Spleen (tissue), 11 donors: ENCODE measurements at regions not wholly inside any gene's neighbourhood (a gene's known extent, or its start where the extent isn't known, plus 50 kb on each side); places are given as distances from the start of the nearest gene placed in this dataset.

Experiments
- DNase-seq: peaks from one replicate; pipeline ENCODE4 v3.0.0-alpha.2; 2020
- H3K27ac ChIP-seq, 8 donors: fragments of 200-600 bp; sonication (generic) in 7 of 8; 1 replicate in 4 of 8; 2 replicates in 4 of 8; pipeline versions ENCODE4 v1.5.0 to v1.8.0; 2016 to 2021; ENCODE audit warnings: inconsistent platforms in 4 of 8, mild to moderate bottlenecking in 4 of 8, moderate library complexity in 1 of 8
- H3K27me3 ChIP-seq, 7 donors: fragments of 200-600 bp; sonication (generic) in 6 of 7; replicated peaks in 1 of 7; 1 replicate in 4 of 7; 2 replicates in 3 of 7; pipeline versions ENCODE4 v1.5.0 to v1.8.0; 2016 to 2021; ENCODE audit warnings: inconsistent platforms in 3 of 7, mild to moderate bottlenecking in 1 of 7
- H3K36me3 ChIP-seq, 6 donors: fragments of 200-600 bp; sonication (generic) in 5 of 6; 1 replicate in 4 of 6; 2 replicates in 2 of 6; pipeline versions ENCODE4 v1.5.0 to v1.8.0; 2016 to 2021; ENCODE audit warnings: inconsistent platforms in 2 of 6
- H3K4me1 ChIP-seq, 6 donors: fragments of 200-600 bp; sonication (generic) in 5 of 6; 1 replicate in 3 of 6; 2 replicates in 3 of 6; pipeline versions ENCODE4 v1.5.0 to v1.8.0; 2016 to 2021; ENCODE audit warnings: inconsistent platforms in 3 of 6
- H3K4me3 ChIP-seq, 8 donors: fragments of 200-600 bp; sonication (generic) in 7 of 8; 1 replicate in 4 of 8; 2 replicates in 4 of 8; pipeline versions ENCODE4 v1.5.0 to v1.8.0; 2016 to 2021; ENCODE audit warnings: inconsistent platforms in 4 of 8, mild to moderate bottlenecking in 4 of 8, moderate library complexity in 2 of 8
- H3K9me3 ChIP-seq, 8 donors: fragments of 200-600 bp; sonication (generic) in 7 of 8; 1 replicate in 4 of 8; 2 replicates in 4 of 8; pipeline versions ENCODE4 v1.5.0 to v1.8.0; 2016 to 2021; ENCODE audit warnings: inconsistent platforms in 4 of 8
- CTCF ChIP-seq, 11 experiments: fragments of 200-600 bp in 7 of 11; fragments of 450-650 bp in 4 of 11; sonication (generic) in 4 of 11; IDR thresholded peaks in 8 of 11; conservative IDR thresholded peaks in 3 of 11; 1 replicate in 7 of 11; 2 replicates in 4 of 11; pipeline versions ENCODE4 v1.4.0 to v1.8.0; 2016 to 2021; ENCODE audit warnings: antibody characterized with exemption in 11 of 11, inconsistent platforms in 4 of 11, mild to moderate bottlenecking in 1 of 11
- POLR2A ChIP-seq, 3 donors: fragments of 450-650 bp; IDR thresholded peaks; one replicate each; pipeline ENCODE4 v1.5.1; 2017; ENCODE audit warnings: antibody characterized with exemption in 3 of 3, mild to moderate bottlenecking in 1 of 3
- POLR2AphosphoS5 ChIP-seq, 3 donors: sonication (generic); formaldehyde crosslinking; IDR thresholded peaks; one replicate each; pipeline ENCODE4 v1.5.1; 2017; ENCODE audit warnings: antibody characterized with exemption in 3 of 3
- WGBS, 5 donors: extraction: QIAGEN DNeasy Blood & Tissue Kit in 3 of 5; methylation state at CpG; one replicate each; pipeline versions ENCODE4 v1.1.5 to v1.1.7; 2013 to 2018; 5-methylcytosine and 5-hydroxymethylcytosine counted together
- intact Hi-C: fragments of 100-400 bp; cut with DNase I; formaldehyde crosslinking; loops from one replicate; pipeline ENCODE4 v1.15.0; 2023; ENCODE audit warnings: low total_unique reads
- donor health status: healthy with polysubstance abuse.
- donor health status: DM: no; HTN: no; CAD: no; lungs with moderate emphysema.
- donor health status: DM: no; HTN: no; CAD: no.
- donor health status: Bipolar disorder and iron deficiency.
- donor health status: healthy.
- donor health status: DM: no; HTN: no; CAD: no.
- donor health status: DM: yes; HTN: yes; CAD: no.

GRCh38 chr2:23127465-23127864, 257.5 kb upstream of the KLHL29 start:
- intact Hi-C loops: no loop called here
- no peak for DNase-seq
- Histone ChIP-seq H3K36me3 (no peaks in the 10 kb centered on the region), H3K9me3 (peaks cover 0 to 12% (median 5%) of the 10 kb centered on the region in 8 donors), H3K4me3 (no peak overlapping the region), H3K4me1 (no peaks in the 10 kb centered on the region), H3K27ac (no peak overlapping the region), H3K27me3 (no peaks in the 10 kb centered on the region)
- WGBS, 5 donors: 57 to 86% (median 72%) methylated on average over 4 of the region's 4 CpGs
- no peak for TF ChIP-seq CTCF (IDR thresholded peaks at IDR 0.05 in 8 of 11, conservative IDR thresholded peaks at IDR 0.05 in 3 of 11)
- no peak for TF ChIP-seq POLR2A (IDR thresholded peaks at IDR 0.05)
- no peak for TF ChIP-seq POLR2AphosphoS5 (IDR thresholded peaks at IDR 0.05)

- 85 to 96% (median 88%) methylated on average over 7 of the region's 7 CpGs for WGBS, 5 donors
- Histone ChIP-seq H3K27ac (no peak overlapping the region), H3K36me3 (no peaks in the 10 kb centered on the region), H3K4me3 (no peak overlapping the region), H3K27me3 (no peaks in the 10 kb centered on the region), H3K4me1 (no peaks in the 10 kb centered on the region), H3K9me3 (peaks cover 0 to 12% (median 5%) of the 10 kb centered on the region in 8 donors)
- DNase-seq: no peak
- TF ChIP-seq POLR2AphosphoS5 (IDR thresholded peaks at IDR 0.05) (no peak), CTCF (IDR thresholded peaks at IDR 0.05 in 8 of 11, conservative IDR thresholded peaks at IDR 0.05 in 3 of 11) (no peak), POLR2A (IDR thresholded peaks at IDR 0.05) (no peak)
- intact Hi-C loops: no loop called here
Measured at GRCh38 chr2:23128684-23129292, 256.2 kb upstream of the KLHL29 start.

- DNase-seq: no peak
- Histone ChIP-seq H3K27ac (no peak overlapping the region), H3K4me3 (no peak overlapping the region), H3K27me3 (peaks cover 0 to 11% (median 0%) of the 10 kb centered on the region in 7 donors), H3K4me1 (no peaks in the 10 kb centered on the region), H3K9me3 (peaks cover 0 to 12% (median 5%) of the 10 kb centered on the region in 8 donors), H3K36me3 (no peaks in the 10 kb centered on the region)
- intact Hi-C loops: no loop called here
- 80 to 92% (median 86%) methylated on average over 4 of the region's 4 CpGs for WGBS, 5 donors
- TF ChIP-seq POLR2AphosphoS5 (IDR thresholded peaks at IDR 0.05) (no peak), CTCF (IDR thresholded peaks at IDR 0.05 in 8 of 11, conservative IDR thresholded peaks at IDR 0.05 in 3 of 11) (no peak), POLR2A (IDR thresholded peaks at IDR 0.05) (no peak)
Measured at GRCh38 chr2:23131066-23131575, 253.9 kb upstream of the KLHL29 start.

- Histone ChIP-seq H3K4me3 (no peak overlapping the region), H3K36me3 (no peaks in the 10 kb centered on the region), H3K4me1 (no peaks in the 10 kb centered on the region), H3K27ac (no peak overlapping the region), H3K9me3 (peaks cover 0 to 12% (median 5%) of the 10 kb centered on the region in 8 donors), H3K27me3 (peaks cover 0 to 11% (median 0%) of the 10 kb centered on the region in 7 donors)
- intact Hi-C loops: no loop called here
- 77 to 92% (median 89%) methylated on average over 2 of the region's 2 CpGs for WGBS, 5 donors
- TF ChIP-seq POLR2A (IDR thresholded peaks at IDR 0.05) (no peak), CTCF (IDR thresholded peaks at IDR 0.05 in 8 of 11, conservative IDR thresholded peaks at IDR 0.05 in 3 of 11) (no peak), POLR2AphosphoS5 (IDR thresholded peaks at IDR 0.05) (no peak)
- no peak for DNase-seq
Measured at GRCh38 chr2:23132000-23132399, 253.0 kb upstream of the KLHL29 start.
